ENCODE measurements at regions not wholly inside any gene's neighbourhood (a gene's known extent, or its start where the extent isn't known, plus 50 kb on each side); places are given as distances from the start of the nearest gene placed in this dataset.

GRCh38 chr2:144011098-144011497 is 508.8 kb downstream of the ZEB2 start:
- TF ChIP-seq POLR2A (IDR thresholded peaks at IDR 0.05), result no peak
- TF ChIP-seq, protein P1, sequence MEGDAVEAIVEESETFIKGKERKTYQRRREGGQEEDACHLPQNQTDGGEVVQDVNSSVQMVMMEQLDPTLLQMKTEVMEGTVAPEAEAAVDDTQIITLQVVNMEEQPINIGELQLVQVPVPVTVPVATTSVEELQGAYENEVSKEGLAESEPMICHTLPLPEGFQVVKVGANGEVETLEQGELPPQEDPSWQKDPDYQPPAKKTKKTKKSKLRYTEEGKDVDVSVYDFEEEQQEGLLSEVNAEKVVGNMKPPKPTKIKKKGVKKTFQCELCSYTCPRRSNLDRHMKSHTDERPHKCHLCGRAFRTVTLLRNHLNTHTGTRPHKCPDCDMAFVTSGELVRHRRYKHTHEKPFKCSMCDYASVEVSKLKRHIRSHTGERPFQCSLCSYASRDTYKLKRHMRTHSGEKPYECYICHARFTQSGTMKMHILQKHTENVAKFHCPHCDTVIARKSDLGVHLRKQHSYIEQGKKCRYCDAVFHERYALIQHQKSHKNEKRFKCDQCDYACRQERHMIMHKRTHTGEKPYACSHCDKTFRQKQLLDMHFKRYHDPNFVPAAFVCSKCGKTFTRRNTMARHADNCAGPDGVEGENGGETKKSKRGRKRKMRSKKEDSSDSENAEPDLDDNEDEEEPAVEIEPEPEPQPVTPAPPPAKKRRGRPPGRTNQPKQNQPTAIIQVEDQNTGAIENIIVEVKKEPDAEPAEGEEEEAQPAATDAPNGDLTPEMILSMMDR (IDR thresholded peaks at IDR 0.05), result no peak
- no peak for TF ChIP-seq EP300 (IDR thresholded peaks at IDR 0.05)
- TF ChIP-seq POLR2AphosphoS5 (IDR thresholded peaks at IDR 0.05), result no peak

Data from upper lobe of left lung (tissue), 4 donors.